Lower leg skin (tissue), 3 donors: ENCODE measurements at regions not wholly inside any gene's neighbourhood (a gene's known extent, or its start where the extent isn't known, plus 50 kb on each side); places are given as distances from the start of the nearest gene placed in this dataset.

Source experiments
- CTCF ChIP-seq, 3 donors: fragments of 450-650 bp; IDR thresholded peaks; one replicate each; pipeline ENCODE4 v1.5.1; 2016; ENCODE audit warnings: antibody characterized with exemption in 3 of 3, mild to moderate bottlenecking in 3 of 3, moderate library complexity in 2 of 3
- POLR2A ChIP-seq, 2 donors: fragments of 450-650 bp; IDR thresholded peaks; one replicate each; pipeline ENCODE4 v1.6.1; 2016 to 2017; ENCODE audit warnings: antibody characterized with exemption in 2 of 2, mild to moderate bottlenecking in 1 of 2, moderate library complexity in 1 of 2

- TF ChIP-seq CTCF (IDR thresholded peaks at IDR 0.05): no peak
- no peak for TF ChIP-seq POLR2A (IDR thresholded peaks at IDR 0.05)
These were observed 308.4 kb downstream of the SEC23A start for GRCh38 chr14:38794677-38795076.
